T-helper 2 cell treated with Interferon-gamma antibody and Interleukin-4, amounts not matched to agents 100 ng/mL and 5 ng/mL, for 36 hours (primary cell): ENCODE measurements at regions not wholly inside any gene's neighbourhood (a gene's known extent, or its start where the extent isn't known, plus 50 kb on each side); places are given as distances from the start of the nearest gene placed in this dataset.

ENCODE experiments used
- intact Hi-C: fragments of 100-400 bp; cut with micrococcal nuclease; formaldehyde crosslinking; loops from one replicate; pipeline ENCODE4 v1.15.1; 2023

- intact Hi-C loops: no loop called here
Measured at GRCh38 chr4:107319386-107319785, 283.3 kb upstream of the DKK2 start.

DNA sequence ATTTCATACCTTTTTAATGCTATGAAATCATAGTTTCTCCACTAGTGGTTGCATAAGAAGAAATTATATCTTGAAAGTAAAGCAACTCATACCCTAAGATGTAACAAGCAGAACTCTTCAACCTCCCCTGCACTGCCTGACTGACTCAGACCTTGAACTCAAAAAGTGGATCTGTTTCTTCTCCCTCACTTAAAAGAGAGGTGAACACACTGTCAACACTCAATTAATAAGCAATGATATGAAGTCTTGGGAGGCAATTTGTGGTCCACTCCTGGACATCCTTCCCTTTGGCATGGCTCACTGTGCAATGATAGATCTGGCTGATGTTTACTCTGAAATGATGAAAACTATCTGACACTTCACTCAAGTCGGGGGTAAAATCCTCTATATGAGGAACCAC is 282.0 kb upstream of the DKK2 start:
- intact Hi-C loops: no loop called here

DNA sequence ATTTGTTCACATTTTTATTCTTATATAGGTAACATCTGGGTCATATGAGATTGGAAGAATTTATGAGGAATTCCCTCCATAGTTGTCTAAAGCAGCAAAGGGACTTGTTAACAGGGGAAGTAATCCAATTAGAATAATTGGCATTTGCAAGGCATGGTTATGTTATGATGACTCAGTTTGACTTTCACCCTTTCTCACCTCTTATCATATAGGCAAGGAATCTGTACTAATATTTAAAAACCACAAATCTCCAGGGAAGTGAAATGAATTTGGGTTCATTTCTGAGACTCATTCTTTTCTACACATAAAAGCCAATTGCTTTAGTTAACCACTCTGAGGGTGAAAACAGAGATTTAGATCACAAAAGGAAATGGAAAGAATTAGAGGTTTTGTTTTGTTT is 281.5 kb upstream of the DKK2 start:
- intact Hi-C loops: no loop called here

DNA sequence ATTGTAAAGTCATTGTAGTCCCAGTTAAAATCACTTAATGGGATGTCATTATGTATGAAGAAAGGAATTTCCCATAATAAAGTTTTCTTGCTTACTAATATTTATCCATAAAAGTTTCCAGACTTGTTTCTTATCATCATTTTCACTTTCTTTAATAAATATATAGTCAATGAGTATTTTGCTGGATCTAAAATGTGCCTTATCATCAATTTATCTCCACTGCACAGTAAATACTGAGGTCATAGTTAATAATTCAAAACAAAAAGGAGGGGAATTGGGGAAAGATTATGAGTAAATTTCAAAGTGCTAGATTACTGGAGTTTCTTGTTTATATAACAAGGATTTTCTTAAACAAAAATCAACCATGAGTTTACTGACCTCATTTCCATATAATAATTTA is 279.5 kb upstream of the DKK2 start:
- intact Hi-C loops: no loop called here

GRCh38 chr4:107314156-107314555 is 278.0 kb upstream of the DKK2 start:
- intact Hi-C loops: no loop called here

DNA sequence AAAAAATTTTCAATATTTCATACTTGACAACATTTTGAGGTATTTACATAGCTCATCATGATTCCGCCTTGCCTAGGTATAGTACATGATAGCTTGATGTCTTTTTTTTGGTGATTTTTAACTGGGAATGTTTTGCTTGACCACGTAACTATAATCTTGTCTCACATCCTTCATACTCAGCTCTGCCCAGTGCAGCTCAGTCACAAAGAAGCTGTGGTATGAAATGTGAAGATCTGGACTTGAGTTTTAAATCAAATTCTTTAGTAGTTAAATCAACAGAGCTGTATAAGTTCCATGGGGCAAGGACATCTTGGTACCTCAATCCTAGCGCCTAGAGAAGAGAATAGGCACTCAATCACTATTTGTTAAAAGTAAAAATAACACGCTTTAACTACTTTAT is 276.3 kb upstream of the DKK2 start:
- intact Hi-C loops: no loop called here

- intact Hi-C loops: no loop called here
Measured at GRCh38 chr4:107304699-107305286, 268.7 kb upstream of the DKK2 start.

DNA sequence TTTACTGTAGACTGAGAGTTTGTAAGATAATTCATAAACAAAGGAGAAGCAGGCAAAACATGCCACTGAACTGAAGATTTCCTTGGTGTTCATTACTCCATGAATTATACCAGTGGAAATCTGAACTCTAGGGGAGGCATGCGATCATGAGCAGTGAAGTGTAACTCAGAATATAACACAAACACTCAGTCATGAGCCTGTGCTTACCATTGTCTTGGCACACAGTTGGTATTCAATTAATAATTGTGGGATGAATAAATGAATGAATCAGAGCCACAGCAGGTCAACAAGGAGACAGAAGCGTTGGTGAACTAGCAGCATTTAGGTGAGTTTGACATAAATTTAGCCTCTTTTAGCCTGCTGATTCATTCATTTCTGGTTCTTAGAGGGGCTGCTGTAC is 263.5 kb upstream of the DKK2 start:
- intact Hi-C loops: no loop called here

- intact Hi-C loops: no loop called here
Measured at GRCh38 chr4:107292979-107293378, 256.9 kb upstream of the DKK2 start.

DNA sequence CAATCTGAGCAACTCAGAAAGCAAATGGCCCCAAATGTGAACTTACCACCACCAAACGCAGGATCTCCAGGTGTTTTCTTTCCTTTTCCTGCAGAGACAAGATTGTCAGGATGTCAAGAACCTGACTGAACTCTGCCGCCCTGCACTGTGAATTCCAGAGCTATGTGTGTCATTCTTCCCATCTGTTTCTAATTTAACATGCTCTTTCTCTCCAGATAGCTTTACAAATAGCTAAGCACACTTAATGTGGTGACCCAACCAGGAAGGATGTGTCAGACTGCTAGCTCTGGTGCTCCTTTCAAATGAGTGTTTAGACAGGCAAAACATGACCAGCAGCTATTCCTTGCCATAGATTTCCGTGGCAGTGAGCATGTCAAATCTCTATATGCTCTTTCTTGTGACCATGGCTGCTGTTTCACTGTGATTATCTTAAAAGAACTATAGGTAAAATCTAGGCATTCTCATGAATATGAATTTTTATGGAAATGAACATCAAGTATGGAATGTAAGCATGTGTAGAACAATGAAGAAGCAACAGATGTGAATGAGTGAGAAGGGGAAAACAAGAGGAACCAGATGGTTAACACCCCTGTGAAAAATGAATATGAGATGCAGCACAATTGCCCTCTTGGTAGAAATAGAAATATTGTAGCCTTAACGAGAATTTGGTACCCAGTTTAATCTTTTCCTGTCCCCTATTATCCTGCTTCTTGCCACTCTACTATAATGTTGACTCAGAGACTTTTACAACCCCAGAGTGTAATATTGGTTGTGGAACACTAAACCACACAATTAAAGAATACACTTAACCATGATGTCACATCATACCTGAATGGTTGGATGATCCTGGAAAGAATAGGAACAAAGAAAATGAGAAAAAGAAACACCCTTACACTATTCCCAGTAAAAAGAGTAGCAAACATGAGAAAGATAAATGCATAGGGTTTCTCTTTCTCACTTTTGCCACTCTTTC is 247.8 kb upstream of the DKK2 start:
- intact Hi-C loops: no loop called here

- intact Hi-C loops: no loop called here
Measured at GRCh38 chr4:107279733-107280132, 243.6 kb upstream of the DKK2 start.

GRCh38 chr4:107278791-107279483 is 242.8 kb upstream of the DKK2 start:
- intact Hi-C loops: no loop called here

GRCh38 chr4:107276052-107276451 is 239.9 kb upstream of the DKK2 start:
- intact Hi-C loops: no loop called here

DNA sequence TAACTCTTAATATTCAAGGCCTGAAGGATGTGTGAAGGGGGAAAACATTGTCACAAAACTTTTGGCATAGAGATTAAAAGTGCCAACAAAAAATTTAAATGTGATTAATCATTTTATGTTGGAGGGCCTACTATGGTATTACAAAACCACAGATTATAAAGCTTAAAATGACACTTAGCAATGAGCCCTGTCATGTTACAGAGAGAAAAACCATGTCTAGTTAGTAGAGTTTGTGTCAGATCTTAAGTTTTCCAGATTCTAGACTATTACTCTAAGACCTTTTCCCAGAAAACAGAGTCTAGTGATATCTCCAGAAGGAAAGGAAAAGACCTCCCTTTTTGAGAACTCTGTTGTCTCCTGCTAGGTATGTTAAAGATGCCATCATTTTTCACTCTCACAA is 239.1 kb upstream of the DKK2 start:
- intact Hi-C loops: no loop called here

GRCh38 chr4:107270614-107271013 is 234.5 kb upstream of the DKK2 start:
- intact Hi-C loops: no loop called here

- intact Hi-C loops: no loop called here
Measured at GRCh38 chr4:107269175-107269574, 233.1 kb upstream of the DKK2 start.

- intact Hi-C loops: no loop called here
Measured at GRCh38 chr4:107265859-107266258, 229.7 kb upstream of the DKK2 start.

DNA sequence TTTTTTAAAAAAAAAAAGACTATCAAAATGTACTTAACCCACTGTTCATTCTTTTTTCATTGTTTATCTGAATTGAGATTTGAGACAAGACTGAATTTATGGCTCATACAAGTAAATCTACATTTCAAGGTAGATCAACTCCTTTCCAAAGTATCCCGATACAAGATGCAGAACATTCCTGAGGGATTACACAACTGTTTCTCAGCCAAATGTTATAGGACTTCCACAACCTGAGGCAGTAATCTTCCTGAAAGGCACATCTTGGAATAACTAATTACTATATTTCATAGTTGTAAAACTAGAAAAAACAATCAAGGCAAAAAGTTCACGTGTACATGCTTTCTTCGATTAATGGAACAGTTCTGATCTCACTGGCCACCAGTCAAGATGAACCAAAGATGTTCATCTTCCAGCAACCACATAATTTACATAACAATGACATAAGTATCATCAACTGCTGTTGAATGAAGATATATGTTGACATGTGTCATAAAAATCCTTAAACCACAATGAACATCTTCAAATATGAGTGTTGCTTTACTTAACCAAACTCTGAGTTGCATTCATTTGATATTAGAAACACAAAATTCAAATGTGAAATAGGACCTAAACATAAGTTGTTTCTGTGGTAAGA is 225.2 kb upstream of the DKK2 start:
- intact Hi-C loops: no loop called here

GRCh38 chr4:107258359-107258758 is 222.2 kb upstream of the DKK2 start:
- intact Hi-C loops: no loop called here

GRCh38 chr4:107255596-107255995 is 219.5 kb upstream of the DKK2 start:
- intact Hi-C loops: no loop called here

DNA sequence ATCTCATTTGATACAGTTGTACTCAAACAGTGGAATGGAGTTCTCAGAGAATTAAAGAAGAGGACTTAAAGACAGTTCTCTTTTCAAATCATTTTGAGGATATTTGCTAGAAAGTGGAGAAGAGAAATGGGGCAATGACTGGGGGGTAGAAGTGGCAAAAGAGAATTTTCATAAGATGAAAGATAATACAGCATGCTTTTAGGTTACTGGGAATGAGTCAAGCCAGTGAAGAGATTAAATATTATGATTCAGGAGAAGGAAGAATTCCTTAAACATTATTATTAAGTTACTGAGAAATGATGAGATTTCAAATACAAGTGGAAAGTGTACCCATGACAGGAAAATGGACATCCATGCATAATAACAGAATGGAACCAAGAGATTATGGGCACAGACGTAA is 219.0 kb upstream of the DKK2 start:
- intact Hi-C loops: no loop called here

- intact Hi-C loops: no loop called here
Measured at GRCh38 chr4:107253579-107254068, 217.5 kb upstream of the DKK2 start.
